ENCODE measurements at regions not wholly inside any gene's neighbourhood (a gene's known extent, or its start where the extent isn't known, plus 50 kb on each side); places are given as distances from the start of the nearest gene placed in this dataset.

- no peaks in the 10 kb centered on the region for H3K4me1 ChIP-seq (ENCODE audit: low read depth, poor library complexity, severe bottlenecking)
- H3K36me3 ChIP-seq (ENCODE audit: insufficient read depth): no peaks in the 10 kb centered on the region
- H2AFZ ChIP-seq (ENCODE audit: low read depth): no peak overlapping the region
- H3K9ac ChIP-seq: no peak overlapping the region
- no peaks in the 10 kb centered on the region for H3K79me2 ChIP-seq (ENCODE audit: insufficient read depth, low read depth)
- H4K20me1 ChIP-seq (ENCODE audit: insufficient read depth): no peaks in the 10 kb centered on the region
- no peak overlapping the region for H3K4me3 ChIP-seq (IDR thresholded peaks at IDR 0.05; ENCODE audit: insufficient read depth, low read depth, low read length)
- TF ChIP-seq CTCF (conservative IDR thresholded peaks at IDR 0.05; ENCODE audit: low read depth, low read length): no peak
- no peak overlapping the region for H3K27ac ChIP-seq
- H3K4me2 ChIP-seq: no peak overlapping the region
- H3K27me3 ChIP-seq (ENCODE audit: insufficient read depth, low read depth): no peaks in the 10 kb centered on the region
These were observed 58.3 kb upstream of the ID2 start for GRCh38 chr2:8623576-8623957.

- Histone ChIP-seq H2AFZ (ENCODE audit: low read depth) (no peak overlapping the region), H3K27ac (no peak overlapping the region), H3K4me1 (ENCODE audit: low read depth, poor library complexity, severe bottlenecking) (no peaks in the 10 kb centered on the region), H3K9ac (no peak overlapping the region), H4K20me1 (ENCODE audit: insufficient read depth) (no peaks in the 10 kb centered on the region), H3K27me3 (ENCODE audit: insufficient read depth, low read depth) (no peaks in the 10 kb centered on the region), H3K4me3 (IDR thresholded peaks at IDR 0.05; ENCODE audit: insufficient read depth, low read depth, low read length) (no peak overlapping the region), H3K36me3 (ENCODE audit: insufficient read depth) (no peaks in the 10 kb centered on the region), H3K79me2 (ENCODE audit: insufficient read depth, low read depth) (no peaks in the 10 kb centered on the region), H3K4me2 (no peak overlapping the region)
- TF ChIP-seq CTCF (conservative IDR thresholded peaks at IDR 0.05; ENCODE audit: low read depth, low read length): no peak
These were observed 57.8 kb upstream of the ID2 start for GRCh38 chr2:8623958-8624591.

- Histone ChIP-seq H3K27me3 (ENCODE audit: insufficient read depth, low read depth) (no peaks in the 10 kb centered on the region), H3K4me2 (no peak overlapping the region), H2AFZ (ENCODE audit: low read depth) (no peak overlapping the region), H3K9ac (no peak overlapping the region), H3K4me3 (IDR thresholded peaks at IDR 0.05; ENCODE audit: insufficient read depth, low read depth, low read length) (no peak overlapping the region), H3K79me2 (ENCODE audit: insufficient read depth, low read depth) (no peaks in the 10 kb centered on the region), H3K4me1 (ENCODE audit: low read depth, poor library complexity, severe bottlenecking) (no peaks in the 10 kb centered on the region), H4K20me1 (ENCODE audit: insufficient read depth) (no peaks in the 10 kb centered on the region), H3K36me3 (ENCODE audit: insufficient read depth) (no peaks in the 10 kb centered on the region), H3K27ac (no peak overlapping the region)
- no peak for TF ChIP-seq CTCF (conservative IDR thresholded peaks at IDR 0.05; ENCODE audit: low read depth, low read length)
These were observed 56.9 kb upstream of the ID2 start for GRCh38 chr2:8624855-8625398.

- no peak overlapping the region for H3K4me3 ChIP-seq (IDR thresholded peaks at IDR 0.05; ENCODE audit: insufficient read depth, low read depth, low read length)
- H3K27me3 ChIP-seq (ENCODE audit: insufficient read depth, low read depth): no peaks in the 10 kb centered on the region
- H3K36me3 ChIP-seq (ENCODE audit: insufficient read depth): no peaks in the 10 kb centered on the region
- H3K27ac ChIP-seq: no peak overlapping the region
- no peak overlapping the region for H3K4me2 ChIP-seq
- no peaks in the 10 kb centered on the region for H3K79me2 ChIP-seq (ENCODE audit: insufficient read depth, low read depth)
- TF ChIP-seq CTCF (conservative IDR thresholded peaks at IDR 0.05; ENCODE audit: low read depth, low read length): no peak
- H4K20me1 ChIP-seq (ENCODE audit: insufficient read depth): no peaks in the 10 kb centered on the region
- H2AFZ ChIP-seq (ENCODE audit: low read depth): no peak overlapping the region
- H3K9ac ChIP-seq: no peak overlapping the region
- no peaks in the 10 kb centered on the region for H3K4me1 ChIP-seq (ENCODE audit: low read depth, poor library complexity, severe bottlenecking)
These were observed 56.2 kb upstream of the ID2 start for GRCh38 chr2:8625399-8626300.

All from KMS-11 (cell line).